ENCODE measurements at regions not wholly inside any gene's neighbourhood (a gene's known extent, or its start where the extent isn't known, plus 50 kb on each side); places are given as distances from the start of the nearest gene placed in this dataset.
A peak's percentile ranks its signal among the peaks of the same experiment; 100 is the strongest.

DNA sequence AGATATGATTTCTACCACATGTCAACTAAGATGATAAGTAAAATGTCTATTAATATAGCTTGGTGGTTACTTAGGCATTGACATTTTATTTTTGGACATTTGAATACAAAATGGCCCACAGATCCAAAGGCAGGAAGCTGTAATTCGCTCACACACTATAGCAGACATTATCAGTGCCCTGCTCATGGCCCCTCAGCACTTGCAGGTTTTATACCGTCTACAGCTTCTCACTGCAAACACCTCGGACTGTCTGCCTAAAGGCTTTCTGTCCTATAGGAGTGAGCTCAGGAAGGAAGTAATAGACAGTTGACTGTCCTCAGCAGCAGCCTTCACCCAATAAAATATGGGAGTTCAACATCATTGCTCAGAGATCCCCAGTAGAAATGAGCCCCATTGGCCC is 140.8 kb upstream of the RASA1 start:
- TF ChIP-seq MAX (IDR thresholded peaks at IDR 0.05) = no peak
- TF ChIP-seq ZBTB7A (IDR thresholded peaks at IDR 0.05; ENCODE audit: low read depth) = no peak
- TF ChIP-seq TAF1 (IDR thresholded peaks at IDR 0.05; ENCODE audit: low read depth) = no peak
- no peak for TF ChIP-seq NFIC (IDR thresholded peaks at IDR 0.05)

- TF ChIP-seq TAF1 (IDR thresholded peaks at IDR 0.05; ENCODE audit: low read depth) = no peak
These were observed 140.3 kb upstream of the RASA1 start for GRCh38 chr5:87127426-87127825.

DNA sequence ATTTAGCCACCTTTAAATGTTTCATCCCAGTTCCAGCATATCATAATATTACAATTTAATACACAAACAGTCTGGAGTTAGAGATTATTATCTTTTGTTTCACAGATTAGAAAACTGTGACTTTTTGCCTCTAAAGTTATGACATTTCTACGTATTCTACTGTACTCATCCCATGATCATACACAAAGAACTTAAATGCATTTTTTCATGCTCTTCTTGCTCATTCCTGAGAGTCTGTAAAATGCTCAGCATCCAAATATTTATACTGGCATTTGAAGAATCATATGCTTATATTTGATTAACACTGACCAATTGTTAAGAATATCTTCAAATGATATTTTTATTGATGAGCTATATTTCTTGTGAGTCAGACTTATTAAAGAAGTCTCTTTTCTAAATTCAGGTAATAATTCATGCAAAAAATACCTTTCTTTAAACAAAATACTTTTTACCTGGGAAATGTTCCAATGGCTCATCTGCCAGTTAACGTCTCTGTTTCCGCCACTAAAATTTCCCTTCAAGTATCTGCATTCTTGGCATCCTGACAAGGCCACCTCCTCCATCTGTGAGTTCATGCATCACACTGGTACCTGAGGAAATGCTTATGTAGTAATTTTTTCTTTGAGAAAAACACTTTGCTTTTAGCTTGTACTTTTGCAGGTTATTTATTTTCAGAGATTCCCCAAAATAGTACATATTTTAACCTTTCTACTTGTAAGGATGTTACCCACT is 139.6 kb upstream of the RASA1 start:
- no peak for TF ChIP-seq FOXM1 (IDR thresholded peaks at IDR 0.05; ENCODE audit: borderline replicate concordance, low read depth)
- TF ChIP-seq MAX (IDR thresholded peaks at IDR 0.05) = no peak
- TF ChIP-seq NFIC (IDR thresholded peaks at IDR 0.05) = 0 out of 2 replicates have a peak, but pooled peaks have one; percentile 14
- no peak for TF ChIP-seq CEBPB (IDR thresholded peaks at IDR 0.05)

- TF ChIP-seq RAD21 (IDR thresholded peaks at IDR 0.05; ENCODE audit: low read depth) = no peak
- no peak for TF ChIP-seq EP300 (IDR thresholded peaks at IDR 0.05; ENCODE audit: borderline replicate concordance)
- TF ChIP-seq EGR1 (IDR thresholded peaks at IDR 0.05) = no peak
- TF ChIP-seq YY1 (IDR thresholded peaks at IDR 0.05; ENCODE audit: low read depth) = no peak
- TF ChIP-seq TCF12 (IDR thresholded peaks at IDR 0.05; ENCODE audit: low read depth) = no peak
- TF ChIP-seq MAX (IDR thresholded peaks at IDR 0.05) = no peak
- no peak for TF ChIP-seq TAF1 (IDR thresholded peaks at IDR 0.05; ENCODE audit: low read depth)
- TF ChIP-seq ZBTB7A (IDR thresholded peaks at IDR 0.05; ENCODE audit: low read depth) = no peak
- TF ChIP-seq, protein P1, sequence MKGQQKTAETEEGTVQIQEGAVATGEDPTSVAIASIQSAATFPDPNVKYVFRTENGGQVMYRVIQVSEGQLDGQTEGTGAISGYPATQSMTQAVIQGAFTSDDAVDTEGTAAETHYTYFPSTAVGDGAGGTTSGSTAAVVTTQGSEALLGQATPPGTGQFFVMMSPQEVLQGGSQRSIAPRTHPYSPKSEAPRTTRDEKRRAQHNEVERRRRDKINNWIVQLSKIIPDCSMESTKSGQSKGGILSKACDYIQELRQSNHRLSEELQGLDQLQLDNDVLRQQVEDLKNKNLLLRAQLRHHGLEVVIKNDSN (IDR thresholded peaks at IDR 0.05) = no peak
These were observed 138.6 kb upstream of the RASA1 start for GRCh38 chr5:87129046-87129445.

DNA sequence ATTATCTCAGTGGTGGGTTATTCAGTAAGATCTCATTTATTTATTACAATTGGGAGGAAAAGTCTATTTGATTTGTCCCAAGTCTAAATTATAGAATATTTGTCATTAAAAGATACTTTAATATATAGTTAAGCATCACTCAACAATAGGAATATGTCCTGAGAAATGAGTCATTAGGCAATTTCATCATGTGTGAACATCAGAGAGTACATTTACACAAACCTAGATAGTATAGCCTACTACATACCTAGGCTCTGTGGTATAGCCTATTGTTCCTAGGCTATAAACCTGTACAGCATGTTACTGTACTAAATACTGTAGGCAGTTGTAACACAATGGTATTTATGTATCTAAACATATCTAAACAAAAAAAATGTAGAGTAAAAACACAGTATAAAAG is 135.0 kb upstream of the RASA1 start:
- no peak for TF ChIP-seq TCF12 (IDR thresholded peaks at IDR 0.05; ENCODE audit: low read depth)
- TF ChIP-seq MAX (IDR thresholded peaks at IDR 0.05) = no peak
- no peak for TF ChIP-seq ZBTB7A (IDR thresholded peaks at IDR 0.05; ENCODE audit: low read depth)

DNA sequence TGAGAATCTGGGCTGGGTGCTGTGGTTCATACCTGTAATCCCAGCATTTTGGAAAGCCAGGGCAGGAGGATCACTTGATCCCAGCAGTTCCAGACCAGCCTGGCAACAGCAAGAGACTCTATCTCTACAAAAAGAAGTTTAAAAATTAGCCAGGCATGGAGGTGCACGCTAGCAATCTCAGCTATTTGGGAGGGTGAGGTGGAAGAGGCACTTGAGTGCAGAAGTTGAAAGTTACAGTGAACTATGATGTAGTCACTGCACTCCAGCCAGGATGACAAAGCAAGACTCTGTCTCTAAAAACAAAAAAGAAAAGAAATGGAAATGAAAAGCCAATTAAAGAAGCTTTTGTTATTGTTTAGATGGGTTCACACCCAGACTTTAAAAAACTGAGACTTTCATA is 131.6 kb upstream of the RASA1 start:
- TF ChIP-seq NFIC (IDR thresholded peaks at IDR 0.05) = no peak
- TF ChIP-seq EGR1 (IDR thresholded peaks at IDR 0.05) = no peak
- TF ChIP-seq ZBTB7A (IDR thresholded peaks at IDR 0.05; ENCODE audit: low read depth) = no peak
- TF ChIP-seq FOXM1 (IDR thresholded peaks at IDR 0.05; ENCODE audit: borderline replicate concordance, low read depth) = no peak
- no peak for TF ChIP-seq RAD21 (IDR thresholded peaks at IDR 0.05; ENCODE audit: low read depth)
- TF ChIP-seq TAF1 (IDR thresholded peaks at IDR 0.05; ENCODE audit: low read depth) = no peak
- TF ChIP-seq MAX (IDR thresholded peaks at IDR 0.05) = no peak
- no peak for TF ChIP-seq CEBPB (IDR thresholded peaks at IDR 0.05)
- TF ChIP-seq EP300 (IDR thresholded peaks at IDR 0.05; ENCODE audit: borderline replicate concordance) = no peak
- no peak for TF ChIP-seq REST (IDR thresholded peaks at IDR 0.05; ENCODE audit: low read depth)
- TF ChIP-seq TCF12 (IDR thresholded peaks at IDR 0.05; ENCODE audit: low read depth) = no peak
- no peak for TF ChIP-seq YY1 (IDR thresholded peaks at IDR 0.05; ENCODE audit: low read depth)
- TF ChIP-seq, protein P1 (IDR thresholded peaks at IDR 0.05) = no peak
- TF ChIP-seq TEAD4 (IDR thresholded peaks at IDR 0.05) = no peak
- TF ChIP-seq CREB1 (IDR thresholded peaks at IDR 0.05; ENCODE audit: low read depth) = no peak

GRCh38 chr5:87136733-87137132 is 130.9 kb upstream of the RASA1 start:
- TF ChIP-seq YY1 (IDR thresholded peaks at IDR 0.05; ENCODE audit: low read depth) (no peak), REST (IDR thresholded peaks at IDR 0.05; ENCODE audit: low read depth) (no peak), RAD21 (IDR thresholded peaks at IDR 0.05; ENCODE audit: low read depth) (no peak)
